GM18502 (cell line): ENCODE measurements at regions not wholly inside any gene's neighbourhood (a gene's known extent, or its start where the extent isn't known, plus 50 kb on each side); places are given as distances from the start of the nearest gene placed in this dataset.

ENCODE experiments used
- ATAC-seq: cut with Tn5 transposase; IDR thresholded peaks from one replicate; pipeline ENCODE4 v1.9.1; 2021; ENCODE audit warnings: mild to moderate bottlenecking; ENCODE audit not compliant: unreplicated experiment, poor library complexity

- ATAC-seq, result no peak
These were observed 233.8 kb upstream of the NCAM1 start for GRCh38 chr11:112727341-112727841.

DNA sequence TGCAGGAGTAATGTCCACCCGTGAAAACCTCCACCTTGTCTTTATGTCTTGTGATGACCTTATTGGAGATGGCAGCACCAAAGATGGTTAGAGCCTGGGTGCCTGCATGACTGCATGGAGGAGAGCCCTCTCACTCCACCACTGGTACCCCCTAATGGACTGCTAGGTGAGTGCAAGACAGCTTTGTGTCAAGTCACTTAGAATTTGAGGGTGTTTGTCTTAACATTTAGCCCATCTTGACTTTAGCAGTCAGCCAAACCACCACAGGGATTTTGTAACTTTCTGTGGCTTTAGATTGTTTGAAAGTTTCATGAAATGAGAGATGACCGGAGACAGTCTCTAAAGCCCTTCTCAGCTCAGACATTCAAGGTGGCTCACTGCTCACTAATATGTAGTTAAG, 232.9 kb upstream of the NCAM1 start:
- ATAC-seq, result no peak

DNA sequence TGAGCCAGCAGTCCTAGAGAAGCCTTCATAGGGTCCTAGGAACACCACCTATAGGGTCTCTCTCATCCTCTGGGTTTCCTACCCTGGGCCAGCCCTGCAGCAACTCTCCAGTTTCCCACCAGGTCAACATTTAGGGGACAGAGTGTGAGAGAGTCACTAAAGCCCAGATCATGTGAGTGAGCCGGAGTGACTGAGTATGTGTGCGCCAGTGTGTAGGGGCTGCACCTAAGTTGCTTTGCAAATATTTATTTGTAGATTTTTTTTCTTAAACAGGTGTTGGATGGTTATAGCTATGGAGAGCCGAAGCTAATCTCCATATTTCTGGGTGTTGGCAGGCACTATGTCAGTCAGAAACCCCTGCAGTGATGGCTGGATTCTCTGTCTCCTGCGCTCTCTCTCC, 232.5 kb upstream of the NCAM1 start:
- no peak for ATAC-seq

GRCh38 chr11:112730591-112730990, 230.6 kb upstream of the NCAM1 start:
- ATAC-seq, result no peak

DNA sequence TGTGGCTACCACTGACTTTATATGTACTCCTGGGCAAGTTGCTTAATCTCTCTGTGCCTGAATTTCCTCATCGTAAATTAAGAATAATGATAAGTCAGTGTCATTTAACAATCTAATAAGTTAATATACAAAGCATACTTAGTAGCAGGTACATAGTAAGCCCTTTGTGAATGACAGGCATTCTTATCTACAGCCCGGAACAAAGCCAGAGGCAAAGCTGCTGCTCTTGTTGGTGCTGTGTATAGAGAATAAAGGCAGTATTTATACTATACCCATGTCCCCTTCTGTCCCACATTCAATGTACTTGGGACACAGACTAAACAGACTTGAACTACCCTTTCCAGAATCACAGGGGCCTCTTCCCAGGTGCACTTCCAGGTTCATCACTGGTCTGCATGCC, 229.7 kb upstream of the NCAM1 start:
- no peak for ATAC-seq

DNA sequence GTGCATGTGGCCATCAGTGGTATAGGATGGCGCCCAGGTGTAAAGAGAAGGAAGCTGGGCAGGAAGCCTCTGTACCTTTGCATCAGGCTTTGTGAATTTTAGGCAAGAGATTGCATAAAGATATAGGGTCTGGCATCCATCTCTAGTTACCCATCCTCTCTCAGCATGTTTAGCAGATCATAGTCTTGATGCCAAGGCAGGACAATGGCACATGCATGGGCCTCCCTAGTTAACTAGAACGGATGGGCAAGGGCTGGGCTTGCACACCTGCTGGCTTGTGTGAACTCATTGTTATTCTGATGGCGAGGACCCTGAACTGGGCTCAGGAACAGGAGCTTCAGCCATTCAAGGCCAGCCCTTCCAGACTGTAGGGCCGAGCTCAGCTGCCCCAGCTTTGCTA, 229.2 kb upstream of the NCAM1 start:
- no peak for ATAC-seq

DNA sequence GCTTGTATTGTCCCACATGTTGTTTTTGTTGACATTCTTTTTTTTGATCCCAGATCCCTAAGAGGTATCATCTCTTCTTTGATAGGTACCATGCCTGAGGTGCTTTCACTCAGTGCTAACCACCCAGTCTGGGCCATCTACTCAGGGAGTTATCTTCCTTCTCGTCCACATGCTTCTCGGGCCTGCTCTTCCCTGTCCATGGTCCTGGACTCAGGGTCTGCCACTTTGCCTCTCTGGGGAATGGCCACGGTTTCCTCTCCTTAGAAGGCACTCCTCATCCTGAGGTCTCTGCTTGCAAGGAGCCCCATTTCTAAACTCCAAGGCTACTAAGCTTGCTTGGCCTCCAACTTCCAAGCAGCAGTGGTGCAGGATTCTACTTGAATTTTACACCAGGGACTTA, 227.0 kb upstream of the NCAM1 start:
- ATAC-seq, result no peak

DNA sequence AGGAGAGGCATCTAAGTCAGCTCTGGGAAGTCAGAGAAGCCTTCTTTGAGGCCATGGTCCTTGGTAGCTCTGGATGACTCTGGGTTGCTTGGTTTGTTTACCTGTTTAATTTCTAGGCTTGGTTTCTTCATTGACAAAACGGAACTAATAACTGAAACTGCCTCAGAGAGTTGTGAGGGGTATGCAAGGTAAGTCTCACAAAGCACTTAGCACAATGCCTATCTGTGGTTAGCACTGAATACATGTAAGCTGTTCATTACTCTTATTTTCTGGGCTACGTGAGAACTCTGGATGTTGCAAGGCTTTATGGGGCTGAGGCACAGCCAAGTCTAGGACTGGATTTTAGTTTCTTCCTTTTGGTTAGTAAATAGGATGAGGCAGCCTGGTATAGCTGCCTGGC, 225.8 kb upstream of the NCAM1 start:
- peak; percentile 59 for ATAC-seq

- no peak for ATAC-seq
These were observed 217.2 kb upstream of the NCAM1 start for GRCh38 chr11:112744041-112744440.

- no peak for ATAC-seq
These were observed 215.2 kb upstream of the NCAM1 start for GRCh38 chr11:112745973-112746372.

DNA sequence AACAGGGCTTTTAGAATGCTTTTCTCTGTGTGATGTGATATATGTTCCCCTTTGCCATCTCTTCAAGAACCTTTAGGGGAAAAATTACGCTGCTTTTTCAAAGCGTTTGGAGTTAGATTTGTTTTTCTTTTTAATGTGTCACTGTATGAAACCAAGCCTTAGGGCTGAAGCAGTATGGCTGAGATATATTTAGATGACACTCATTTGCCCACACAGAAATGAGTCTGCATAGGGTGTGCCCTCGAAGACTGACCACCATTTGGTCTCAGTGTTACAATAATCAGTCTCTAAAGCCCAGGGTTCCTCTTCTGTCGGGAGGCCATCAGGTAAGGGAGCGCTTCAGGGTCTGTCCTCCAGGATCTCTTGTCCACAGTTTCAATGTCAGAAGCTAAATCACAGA, 213.0 kb upstream of the NCAM1 start:
- no peak for ATAC-seq

GRCh38 chr11:112748713-112749543, 212.3 kb upstream of the NCAM1 start:
- no peak for ATAC-seq

DNA sequence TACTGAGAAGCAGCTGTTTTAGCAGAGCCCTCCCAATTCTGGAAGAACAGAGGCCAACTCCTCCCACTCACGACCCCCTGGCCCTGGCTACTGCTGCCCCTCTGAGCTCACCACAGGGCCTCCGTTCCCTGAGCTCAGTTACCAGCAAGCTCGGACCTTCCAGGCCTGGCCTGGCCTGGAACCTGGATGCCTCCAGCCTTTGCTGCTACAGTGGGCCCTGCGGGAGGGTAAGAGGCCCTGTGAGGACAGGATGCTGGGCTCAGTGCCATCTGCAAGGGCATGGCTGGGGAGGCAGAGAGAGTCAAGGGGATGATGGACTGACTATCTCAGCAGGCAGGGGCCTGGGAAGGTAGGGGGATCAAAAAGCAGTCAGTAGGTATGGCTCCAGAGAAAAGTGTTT, 209.9 kb upstream of the NCAM1 start:
- no peak for ATAC-seq

DNA sequence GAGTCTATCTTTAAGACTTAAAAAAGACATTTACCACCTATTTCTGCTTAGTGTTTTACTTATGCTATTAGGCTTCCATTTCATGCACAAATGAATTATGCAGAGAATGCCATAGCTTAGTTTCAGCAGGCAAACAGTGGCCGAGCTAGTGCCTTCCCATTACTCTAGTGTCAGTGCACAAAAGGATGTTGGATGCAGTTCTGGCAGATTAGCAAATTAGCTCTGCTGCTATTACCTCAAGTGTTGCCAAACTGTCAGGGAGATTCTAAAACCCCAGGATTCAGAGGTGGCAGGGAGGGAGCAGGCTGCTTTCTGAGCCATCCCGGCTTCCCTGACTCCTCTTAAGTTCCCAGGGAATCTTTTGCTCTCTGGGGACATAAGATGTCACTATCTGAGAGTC, 209.4 kb upstream of the NCAM1 start:
- no peak for ATAC-seq

DNA sequence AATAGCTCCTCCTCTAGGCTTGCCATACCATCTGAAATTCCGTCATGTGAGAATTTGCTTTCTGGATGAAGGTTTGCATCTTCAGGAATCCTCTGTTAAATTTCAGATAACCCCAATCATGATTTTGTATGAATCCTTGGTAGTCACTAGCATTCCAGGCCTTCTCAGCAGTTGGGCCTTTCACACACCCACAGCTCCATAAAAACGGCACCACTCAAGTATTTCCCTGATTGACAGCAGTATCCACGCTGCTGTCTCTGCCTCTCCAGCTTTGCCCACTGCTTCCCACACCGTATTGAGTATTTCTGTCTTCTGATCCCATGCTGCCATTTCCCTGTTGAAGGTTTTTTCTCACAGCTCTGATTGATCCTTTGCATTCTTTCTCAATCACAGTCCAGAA, 208.7 kb upstream of the NCAM1 start:
- no peak for ATAC-seq

DNA sequence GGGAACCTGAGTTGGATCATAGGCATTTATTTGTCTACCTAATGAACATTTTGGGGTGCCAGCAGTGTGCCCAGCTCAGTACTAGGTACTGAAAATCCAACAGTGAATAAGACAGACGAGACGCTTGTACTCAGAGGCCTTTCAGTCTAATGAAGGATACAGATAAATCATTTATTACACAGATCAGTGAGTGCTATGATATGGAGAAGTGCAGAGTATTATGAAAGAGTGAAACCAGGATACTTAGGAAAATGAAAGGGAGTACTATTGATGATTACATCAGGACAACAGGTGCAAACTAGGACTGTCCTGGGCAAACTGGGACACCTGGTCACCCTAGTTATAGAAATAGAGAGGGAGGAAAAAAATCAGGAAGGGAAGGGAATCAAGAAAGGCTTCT, 207.5 kb upstream of the NCAM1 start:
- ATAC-seq, result no peak

GRCh38 chr11:112759418-112759817, 201.8 kb upstream of the NCAM1 start:
- no peak for ATAC-seq

DNA sequence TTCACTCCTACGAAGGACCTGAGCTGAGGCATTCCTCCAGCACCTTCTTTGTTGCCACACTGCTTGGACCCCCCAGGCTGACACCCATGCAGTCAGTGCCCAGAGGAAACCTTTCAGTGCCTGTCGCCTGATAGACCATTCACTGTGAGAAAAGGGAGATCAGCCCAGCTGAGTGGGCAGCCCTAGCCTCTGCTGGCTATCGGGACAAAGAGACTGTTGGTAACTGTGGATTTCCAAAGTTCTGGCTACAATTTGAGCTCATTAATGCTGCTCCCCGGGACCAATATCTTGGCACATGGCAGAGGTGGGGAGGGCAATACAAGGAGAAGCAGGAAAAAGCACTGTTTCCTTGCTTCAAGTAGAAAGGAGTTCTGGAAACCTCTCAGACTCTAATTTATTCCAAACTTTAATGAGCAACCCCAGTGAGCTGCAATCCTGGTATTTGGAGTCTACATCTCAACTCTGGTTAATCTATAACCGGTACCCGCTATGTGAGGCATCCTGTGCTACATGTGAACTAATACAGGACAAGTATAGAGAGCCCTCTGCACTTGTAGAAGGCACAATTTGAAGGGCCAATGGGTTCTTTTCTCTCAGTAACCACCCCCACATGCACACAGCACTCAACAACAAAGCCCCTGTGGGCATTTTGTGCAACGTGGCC, 200.7 kb upstream of the NCAM1 start:
- no peak for ATAC-seq

DNA sequence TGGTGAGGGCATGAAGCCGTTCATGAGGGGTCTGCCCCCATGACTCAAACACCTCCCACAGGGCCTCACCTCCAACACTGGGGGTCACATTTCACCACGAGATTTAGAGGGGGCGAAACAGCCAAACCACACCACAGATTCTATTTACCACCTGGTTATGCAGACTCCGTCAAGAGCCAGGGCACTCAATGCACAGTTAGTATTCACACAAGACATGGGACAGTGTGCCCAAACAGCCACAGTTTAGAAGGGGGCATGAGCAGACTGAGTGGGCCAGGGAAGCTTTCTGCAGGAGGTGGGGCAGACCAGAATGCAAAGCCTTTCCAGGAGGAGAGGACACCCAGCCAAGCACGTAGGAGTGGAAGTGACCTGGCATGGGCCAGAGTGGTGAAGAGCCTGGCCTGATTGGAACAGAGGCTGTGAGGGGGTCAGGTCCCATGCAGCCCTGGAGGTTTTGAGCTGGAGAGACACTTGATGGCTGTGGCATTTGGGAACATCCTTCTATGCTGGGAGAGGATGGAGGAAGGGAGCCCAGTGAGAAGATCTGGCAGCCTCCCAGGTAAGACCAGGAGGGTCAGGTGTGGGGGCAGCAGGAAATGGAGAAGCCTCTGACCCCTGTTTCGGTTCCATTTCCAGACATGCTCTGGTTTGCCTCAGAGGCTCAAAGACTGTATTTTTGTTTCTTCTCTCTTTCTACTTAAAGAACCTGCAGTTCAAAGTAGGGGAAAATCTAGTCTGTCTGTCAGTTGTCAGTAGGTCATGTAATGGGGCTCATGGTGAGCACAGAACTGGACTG, 199.1 kb upstream of the NCAM1 start:
- ATAC-seq, result no peak

DNA sequence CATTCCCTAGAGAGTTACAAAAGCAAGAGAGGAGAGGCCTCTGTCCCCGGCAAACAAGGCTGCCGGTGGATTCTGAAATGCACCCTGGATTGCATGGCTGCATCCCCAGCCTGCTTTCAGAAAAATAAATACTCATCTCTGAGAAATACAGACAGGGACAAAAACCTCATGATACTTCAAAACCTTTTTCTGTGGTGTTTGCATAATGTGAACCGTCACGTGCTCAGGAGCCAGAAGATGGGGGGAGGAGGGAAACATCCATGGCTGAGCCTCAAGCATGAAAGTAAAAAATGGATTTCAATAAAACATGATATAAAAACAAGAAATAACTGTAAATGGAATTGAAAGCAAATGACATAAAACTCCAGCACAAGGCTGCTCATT, 198.5 kb upstream of the NCAM1 start:
- ATAC-seq, result no peak

GRCh38 chr11:112765337-112765736, 195.9 kb upstream of the NCAM1 start:
- no peak for ATAC-seq
